ENCODE measurements at regions not wholly inside any gene's neighbourhood (a gene's known extent, or its start where the extent isn't known, plus 50 kb on each side); places are given as distances from the start of the nearest gene placed in this dataset.

DNA sequence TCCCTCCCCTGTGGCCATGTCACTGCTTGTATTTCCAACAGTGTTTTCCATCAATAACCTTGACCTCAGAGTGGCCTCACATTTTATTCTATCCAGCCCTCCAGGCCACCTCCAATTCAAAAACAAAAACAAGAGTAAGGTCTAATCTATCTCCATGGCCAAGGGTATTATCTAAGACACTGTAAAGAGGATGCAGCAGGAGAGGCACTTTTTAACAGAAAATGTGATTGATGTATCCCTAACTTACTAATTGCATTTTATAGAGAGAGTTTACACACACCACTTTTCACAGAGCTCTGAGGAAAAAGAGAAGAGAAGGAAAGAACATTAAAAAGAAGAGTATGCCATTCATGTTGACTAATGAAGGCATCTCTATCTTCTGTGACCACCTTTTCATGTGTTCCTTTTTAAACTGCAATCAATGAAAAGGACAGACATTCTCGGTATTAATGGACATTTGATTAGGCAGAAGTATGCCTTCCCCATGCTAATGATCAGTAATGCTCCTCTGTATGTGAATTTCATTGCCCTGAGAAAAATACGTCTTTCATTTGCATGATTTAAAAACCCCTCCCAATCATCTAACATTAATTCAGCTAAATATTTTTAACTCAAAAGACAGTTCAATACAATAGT lies 653.3 kb upstream of the POU3F3 start:
- Histone ChIP-seq H3K4me3 (ENCODE audit: low read depth in 1 of 2, low read length in 2 of 2) (no peak overlapping the region), H3K79me2 (ENCODE audit: insufficient read depth, low read length) (no peaks in the 10 kb centered on the region), H3K9me3 (ENCODE audit: insufficient read depth, low read length, severe bottlenecking) (no peaks in the 10 kb centered on the region), H3K27me3 (ENCODE audit: insufficient read depth, low read length, poor library complexity) (no peaks in the 10 kb centered on the region), H3K36me3 (ENCODE audit: insufficient read depth, low read length) (no peaks in the 10 kb centered on the region), H4K20me1 (ENCODE audit: insufficient read depth, low read length) (no peaks in the 10 kb centered on the region), H3K4me2 (ENCODE audit: insufficient read depth, low read length) (no peak overlapping the region), H3K27ac (ENCODE audit: low read length) (no peak overlapping the region), H3K9ac (ENCODE audit: low read depth, low read length) (no peak overlapping the region), H2AFZ (ENCODE audit: low read depth, low read length) (no peak overlapping the region), H3K4me1 (ENCODE audit: insufficient read depth, low read length) (no peaks in the 10 kb centered on the region)
- DNase-seq, result no peak
- no peak for ATAC-seq (ENCODE audit: insufficient read depth, low read depth)
- TF ChIP-seq EZH2 (IDR thresholded peaks at IDR 0.05; ENCODE audit: borderline replicate concordance, low read depth, low read length, severe bottlenecking), result no peak
- TF ChIP-seq, protein P1, sequence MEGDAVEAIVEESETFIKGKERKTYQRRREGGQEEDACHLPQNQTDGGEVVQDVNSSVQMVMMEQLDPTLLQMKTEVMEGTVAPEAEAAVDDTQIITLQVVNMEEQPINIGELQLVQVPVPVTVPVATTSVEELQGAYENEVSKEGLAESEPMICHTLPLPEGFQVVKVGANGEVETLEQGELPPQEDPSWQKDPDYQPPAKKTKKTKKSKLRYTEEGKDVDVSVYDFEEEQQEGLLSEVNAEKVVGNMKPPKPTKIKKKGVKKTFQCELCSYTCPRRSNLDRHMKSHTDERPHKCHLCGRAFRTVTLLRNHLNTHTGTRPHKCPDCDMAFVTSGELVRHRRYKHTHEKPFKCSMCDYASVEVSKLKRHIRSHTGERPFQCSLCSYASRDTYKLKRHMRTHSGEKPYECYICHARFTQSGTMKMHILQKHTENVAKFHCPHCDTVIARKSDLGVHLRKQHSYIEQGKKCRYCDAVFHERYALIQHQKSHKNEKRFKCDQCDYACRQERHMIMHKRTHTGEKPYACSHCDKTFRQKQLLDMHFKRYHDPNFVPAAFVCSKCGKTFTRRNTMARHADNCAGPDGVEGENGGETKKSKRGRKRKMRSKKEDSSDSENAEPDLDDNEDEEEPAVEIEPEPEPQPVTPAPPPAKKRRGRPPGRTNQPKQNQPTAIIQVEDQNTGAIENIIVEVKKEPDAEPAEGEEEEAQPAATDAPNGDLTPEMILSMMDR (IDR thresholded peaks at IDR 0.05; ENCODE audit: borderline replicate concordance, extremely low read depth, low read length, poor library complexity, severe bottlenecking), result no peak

DNA sequence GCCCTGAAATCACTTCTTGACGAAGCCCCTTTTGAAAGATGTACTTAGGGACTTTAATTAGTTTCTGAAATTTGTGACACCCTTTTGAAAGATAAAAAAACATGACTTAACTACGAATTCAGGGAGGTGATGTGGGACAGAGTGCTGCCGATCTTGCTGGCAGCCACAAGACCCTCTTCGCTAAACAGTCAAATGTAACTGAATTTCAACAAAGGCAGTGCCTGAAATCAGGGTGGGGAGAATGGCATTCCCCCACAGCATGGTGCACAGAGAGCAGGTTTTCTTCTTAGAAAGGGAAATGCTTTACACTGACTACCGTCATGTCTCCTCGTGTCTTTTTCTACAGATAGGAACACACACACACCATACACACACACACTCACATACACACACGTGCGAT lies 640.2 kb upstream of the POU3F3 start:
- no peaks in the 10 kb centered on the region for H3K9me3 ChIP-seq (ENCODE audit: insufficient read depth, low read length, severe bottlenecking)
- TF ChIP-seq, protein P1 (IDR thresholded peaks at IDR 0.05; ENCODE audit: borderline replicate concordance, extremely low read depth, low read length, poor library complexity, severe bottlenecking), result no peak
- no peaks in the 10 kb centered on the region for H3K79me2 ChIP-seq (ENCODE audit: insufficient read depth, low read length)
- no peak overlapping the region for H3K4me3 ChIP-seq (ENCODE audit: low read depth in 1 of 2, low read length in 2 of 2)
- H3K36me3 ChIP-seq (ENCODE audit: insufficient read depth, low read length), result no peaks in the 10 kb centered on the region
- no peak overlapping the region for H3K9ac ChIP-seq (ENCODE audit: low read depth, low read length)
- H3K4me2 ChIP-seq (ENCODE audit: insufficient read depth, low read length), result no peak overlapping the region
- ATAC-seq (ENCODE audit: insufficient read depth, low read depth) (no peak), DNase-seq (no peak)
- H3K27me3 ChIP-seq (ENCODE audit: insufficient read depth, low read length, poor library complexity), result no peaks in the 10 kb centered on the region
- no peak overlapping the region for H3K27ac ChIP-seq (ENCODE audit: low read length)
- H4K20me1 ChIP-seq (ENCODE audit: insufficient read depth, low read length), result no peaks in the 10 kb centered on the region
- H2AFZ ChIP-seq (ENCODE audit: low read depth, low read length), result no peak overlapping the region
- no peaks in the 10 kb centered on the region for H3K4me1 ChIP-seq (ENCODE audit: insufficient read depth, low read length)

DNA sequence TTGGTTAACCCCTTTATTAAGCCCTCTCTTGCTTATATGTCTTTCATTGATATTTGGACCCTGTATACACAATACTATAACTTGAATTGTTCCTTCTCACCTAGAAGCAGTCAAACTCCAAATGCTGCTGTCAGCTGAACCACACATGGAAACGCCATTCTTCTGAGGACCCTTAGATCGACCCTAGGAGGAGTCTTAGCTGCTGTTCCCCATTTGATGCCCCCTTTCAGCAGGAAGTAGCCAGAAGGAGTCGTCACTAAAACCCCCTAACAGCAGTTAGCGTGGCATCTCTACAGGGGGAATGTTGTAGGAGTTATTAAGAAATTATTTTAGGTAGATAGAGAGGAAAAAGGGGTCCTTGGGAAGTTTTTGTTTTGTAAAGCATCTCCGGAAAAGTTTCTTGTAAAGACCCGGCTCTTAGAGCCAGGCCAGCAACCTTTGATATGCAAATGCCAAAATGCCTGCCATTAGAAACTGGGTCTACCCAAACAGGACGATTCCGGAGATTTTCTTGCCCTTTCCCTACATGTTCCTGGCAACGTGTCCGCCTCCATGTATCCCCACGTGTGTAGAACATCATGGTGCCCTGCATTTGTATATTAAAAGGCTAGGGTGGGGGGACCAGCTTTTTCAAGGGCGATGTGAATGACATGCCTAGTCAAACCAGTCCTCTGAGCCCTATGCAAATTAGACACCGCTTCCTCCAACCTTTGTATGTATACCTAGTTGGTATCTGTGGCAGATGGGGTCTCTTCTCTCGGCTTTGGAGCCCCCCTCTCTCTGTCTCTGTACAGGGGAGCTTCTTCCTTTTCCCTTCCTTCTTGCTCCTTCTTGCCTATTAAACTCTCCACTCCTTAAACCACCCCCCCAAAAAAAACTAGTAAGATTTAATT lies 638.4 kb upstream of the POU3F3 start:
- Histone ChIP-seq H2AFZ (ENCODE audit: low read depth, low read length) (no peak overlapping the region), H3K4me3 (ENCODE audit: low read depth in 1 of 2, low read length in 2 of 2) (no peak overlapping the region), H3K9me3 (ENCODE audit: insufficient read depth, low read length, severe bottlenecking) (no peaks in the 10 kb centered on the region), H3K27ac (ENCODE audit: low read length) (no peak overlapping the region), H4K20me1 (ENCODE audit: insufficient read depth, low read length) (no peaks in the 10 kb centered on the region), H3K9ac (ENCODE audit: low read depth, low read length) (no peak overlapping the region), H3K4me1 (ENCODE audit: insufficient read depth, low read length) (no peaks in the 10 kb centered on the region), H3K27me3 (ENCODE audit: insufficient read depth, low read length, poor library complexity) (no peaks in the 10 kb centered on the region), H3K36me3 (ENCODE audit: insufficient read depth, low read length) (no peaks in the 10 kb centered on the region), H3K4me2 (ENCODE audit: insufficient read depth, low read length) (no peak overlapping the region), H3K79me2 (ENCODE audit: insufficient read depth, low read length) (no peaks in the 10 kb centered on the region)
- ATAC-seq (ENCODE audit: insufficient read depth, low read depth) (no peak), DNase-seq (no peak)
- TF ChIP-seq, protein P1 (IDR thresholded peaks at IDR 0.05; ENCODE audit: borderline replicate concordance, extremely low read depth, low read length, poor library complexity, severe bottlenecking), result no peak
- TF ChIP-seq EZH2 (IDR thresholded peaks at IDR 0.05; ENCODE audit: borderline replicate concordance, low read depth, low read length, severe bottlenecking), result no peak
